ENCODE measurements at regions not wholly inside any gene's neighbourhood (a gene's known extent, or its start where the extent isn't known, plus 50 kb on each side); places are given as distances from the start of the nearest gene placed in this dataset.

GRCh38 chr5:149435660-149436059 lies 56.6 kb upstream of the IL17B start:
- in situ Hi-C loops (cut with HindIII; ENCODE audit: low sequenced_read_pairs): no loop called here
- TF ChIP-seq CTCF (IDR thresholded peaks at IDR 0.05; ENCODE audit: low read depth, low read length): no peak
- H3K4me3 ChIP-seq (ENCODE audit: low read depth, low read length): no peak overlapping the region
- no peak for DNase-seq (ENCODE audit: low read depth, low spot score)

GRCh38 chr5:149435015-149435376 lies 55.9 kb upstream of the IL17B start:
- no peak overlapping the region for H3K4me3 ChIP-seq (ENCODE audit: low read depth, low read length)
- in situ Hi-C loops (cut with HindIII; ENCODE audit: low sequenced_read_pairs): no loop called here
- no peak for DNase-seq (ENCODE audit: low read depth, low spot score)
- no peak for TF ChIP-seq CTCF (IDR thresholded peaks at IDR 0.05; ENCODE audit: low read depth, low read length)

- no peak overlapping the region for H3K4me3 ChIP-seq (ENCODE audit: low read depth, low read length)
- DNase-seq (ENCODE audit: low read depth, low spot score): peak; percentile 66
- TF ChIP-seq CTCF (IDR thresholded peaks at IDR 0.05; ENCODE audit: low read depth, low read length): peak; percentile 92
- in situ Hi-C loops (cut with HindIII; ENCODE audit: low sequenced_read_pairs): no loop called here
These were observed 55.3 kb upstream of the IL17B start for GRCh38 chr5:149434162-149435014.

- no peak overlapping the region for H3K4me3 ChIP-seq (ENCODE audit: low read depth, low read length)
- in situ Hi-C loops (cut with HindIII; ENCODE audit: low sequenced_read_pairs): no loop called here
- TF ChIP-seq CTCF (IDR thresholded peaks at IDR 0.05; ENCODE audit: low read depth, low read length): no peak
- no peak for DNase-seq (ENCODE audit: low read depth, low spot score)
These were observed 54.5 kb upstream of the IL17B start for GRCh38 chr5:149433524-149434131.

- no peak for TF ChIP-seq CTCF (IDR thresholded peaks at IDR 0.05; ENCODE audit: low read depth, low read length)
- in situ Hi-C loops (cut with HindIII; ENCODE audit: low sequenced_read_pairs): no loop called here
- no peak for DNase-seq (ENCODE audit: low read depth, low spot score)
- H3K4me3 ChIP-seq (ENCODE audit: low read depth, low read length): no peak overlapping the region
These were observed 53.9 kb upstream of the IL17B start for GRCh38 chr5:149432911-149433401.

- TF ChIP-seq CTCF (IDR thresholded peaks at IDR 0.05; ENCODE audit: low read depth, low read length): no peak
- DNase-seq (ENCODE audit: low read depth, low spot score): no peak
- H3K4me3 ChIP-seq (ENCODE audit: low read depth, low read length): no peak overlapping the region
- in situ Hi-C loops (cut with HindIII; ENCODE audit: low sequenced_read_pairs): no loop called here
These were observed 53.3 kb upstream of the IL17B start for GRCh38 chr5:149432376-149432775.
